KOPT-K1 (cell line): ENCODE measurements at regions not wholly inside any gene's neighbourhood (a gene's known extent, or its start where the extent isn't known, plus 50 kb on each side); places are given as distances from the start of the nearest gene placed in this dataset.
"Not testable (repeated sequence)": the region's sequence is repeated elsewhere in the genome, so short reads cannot be mapped to it uniquely, and the experiment has no call there.

Experiments used
- H3K27ac ChIP-seq: fragments of 200-600 bp; sonication (generic); 2 replicates; pipeline ENCODE4 v1.5.1; 2016; ENCODE audit warnings: antibody characterized with exemption, mild to moderate bottlenecking, low read depth, low read length; ENCODE audit not compliant: poor library complexity, severe bottlenecking
- H3K36me3 ChIP-seq: fragments of 200-600 bp; sonication (generic); 2 replicates; pipeline ENCODE4 v1.5.1; 2017; ENCODE audit warnings: antibody characterized with exemption, mild to moderate bottlenecking, low read length, moderate library complexity; ENCODE audit not compliant: insufficient read depth
- H3K9me3 ChIP-seq: fragments of 200-600 bp; sonication (generic); 2 replicates; pipeline ENCODE4 v1.5.1; 2017; ENCODE audit warnings: antibody characterized with exemption, low read length, mild to moderate bottlenecking; ENCODE audit not compliant: insufficient read depth, poor library complexity, severe bottlenecking

GRCh38 chr1:31505911-31506497, 70.3 kb upstream of the TINAGL1 start:
- peak overlapping the region; percentile 97 for H3K27ac ChIP-seq
- H3K36me3 ChIP-seq, result peaks cover 14% of the 10 kb centered on the region
- H3K9me3 ChIP-seq, result no peaks in the 10 kb centered on the region

- no peaks in the 10 kb centered on the region for H3K9me3 ChIP-seq
- H3K36me3 ChIP-seq, result peaks cover 24% of the 10 kb centered on the region
- H3K27ac ChIP-seq, result peak overlapping the region; percentile 97
Observed at GRCh38 chr1:31507221-31507620, 69.1 kb upstream of the TINAGL1 start.

DNA sequence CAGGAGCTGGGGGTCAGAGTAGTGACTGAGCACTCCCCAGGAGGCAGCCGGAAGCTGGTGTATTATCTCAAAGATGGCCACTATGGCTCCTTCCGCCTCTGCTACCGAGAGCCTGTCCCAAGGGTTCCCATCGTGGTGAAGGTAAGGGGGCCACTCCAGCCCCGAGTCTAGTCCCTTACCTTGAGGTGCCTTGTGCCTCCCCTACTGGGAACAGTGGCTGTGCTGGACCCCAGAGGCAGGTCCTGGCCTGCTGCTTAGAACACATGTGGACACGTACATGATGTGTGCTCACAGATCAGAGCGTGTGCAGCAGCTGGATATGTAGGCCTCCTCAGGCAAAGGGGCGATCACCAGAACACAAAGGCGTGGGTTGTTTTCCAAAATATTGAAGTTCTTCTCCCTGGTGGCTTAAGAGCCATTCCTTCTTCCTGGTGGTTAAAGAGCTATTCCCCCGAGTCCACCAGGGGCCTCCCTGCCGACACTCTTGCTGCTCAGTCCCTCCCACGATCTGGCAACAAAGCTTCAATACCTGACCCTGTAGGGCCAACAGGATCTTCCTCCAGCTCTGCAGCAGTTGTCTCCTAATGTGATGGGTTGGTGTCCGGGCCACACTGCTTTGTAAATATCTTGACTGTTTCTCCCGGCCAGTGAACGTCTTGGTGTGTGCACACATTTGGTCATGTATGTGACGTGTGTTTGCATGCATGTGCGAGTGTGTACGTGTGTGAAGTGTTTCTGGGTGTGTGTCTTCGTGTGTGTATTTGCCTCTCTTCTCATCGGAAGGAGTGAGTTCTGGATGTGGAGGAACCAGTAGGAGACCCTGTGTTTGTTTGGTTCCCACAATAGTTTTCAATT, 68.4 kb upstream of the TINAGL1 start:
- H3K9me3 ChIP-seq, result peaks cover 7% of the 10 kb centered on the region
- H3K27ac ChIP-seq, result peak overlapping the region; percentile 97
- H3K36me3 ChIP-seq, result peaks cover 29% of the 10 kb centered on the region

DNA sequence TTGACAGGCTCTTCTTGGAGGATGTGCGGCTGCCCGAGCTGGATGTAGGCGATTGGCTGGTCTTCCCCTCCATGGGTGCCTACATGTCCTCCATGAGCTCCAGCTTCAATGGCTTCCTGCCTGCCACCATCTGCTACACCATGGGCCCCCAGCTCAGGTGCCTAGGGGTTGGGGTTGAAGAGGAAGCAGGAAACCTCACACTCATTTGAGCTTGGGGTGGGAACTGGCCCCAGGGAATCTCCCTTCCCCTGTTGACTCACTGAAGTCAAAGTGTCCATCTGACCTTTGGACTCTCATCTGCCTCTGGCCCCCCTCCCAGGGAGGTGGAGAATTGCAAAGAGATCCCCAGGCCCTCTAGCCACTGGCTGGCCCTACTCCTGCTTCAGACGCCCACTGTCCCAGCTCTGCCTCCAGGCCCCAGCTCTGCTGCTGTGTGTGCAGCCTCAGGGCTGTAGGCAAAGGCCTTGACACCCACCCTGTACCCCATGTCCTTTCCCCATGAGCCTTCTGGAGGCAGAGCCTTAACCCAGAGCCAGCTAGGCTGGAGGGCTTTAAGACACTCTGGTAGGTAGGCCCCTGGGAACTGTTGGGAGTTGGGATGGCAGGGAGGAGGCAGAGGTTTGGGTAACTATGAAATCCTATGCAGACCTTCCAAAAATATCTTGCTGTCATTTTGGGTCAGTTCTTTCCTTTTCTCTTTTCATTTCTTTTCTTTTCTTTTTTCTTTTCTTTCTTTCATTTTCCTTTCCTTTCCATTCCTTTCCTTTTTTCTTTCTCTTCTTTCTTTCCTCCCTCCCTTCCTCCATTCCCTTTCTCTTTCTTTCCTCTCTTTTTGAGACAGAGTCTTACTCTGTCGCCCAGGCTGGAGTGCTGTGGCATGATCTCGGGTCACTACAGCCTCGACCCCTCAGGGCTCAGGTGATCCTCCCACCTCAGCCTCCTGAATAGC, 66.9 kb upstream of the TINAGL1 start:
- peak overlapping the region; percentile 97 for H3K27ac ChIP-seq
- peaks cover 21% of the 10 kb centered on the region for H3K9me3 ChIP-seq
- H3K36me3 ChIP-seq, result peaks cover 29% of the 10 kb centered on the region

- H3K9me3 ChIP-seq, result peaks cover 23% of the 10 kb centered on the region
- H3K27ac ChIP-seq, result peak overlapping the region; percentile 97
- peaks cover 32% of the 10 kb centered on the region for H3K36me3 ChIP-seq
Observed at GRCh38 chr1:31510304-31510703, 66.0 kb upstream of the TINAGL1 start.

- Histone ChIP-seq H3K9me3 (peaks cover 23% of the 10 kb centered on the region), H3K27ac (no peak overlapping the region), H3K36me3 (peaks cover 34% of the 10 kb centered on the region)
Observed at GRCh38 chr1:31510853-31511789, 65.2 kb upstream of the TINAGL1 start.

DNA sequence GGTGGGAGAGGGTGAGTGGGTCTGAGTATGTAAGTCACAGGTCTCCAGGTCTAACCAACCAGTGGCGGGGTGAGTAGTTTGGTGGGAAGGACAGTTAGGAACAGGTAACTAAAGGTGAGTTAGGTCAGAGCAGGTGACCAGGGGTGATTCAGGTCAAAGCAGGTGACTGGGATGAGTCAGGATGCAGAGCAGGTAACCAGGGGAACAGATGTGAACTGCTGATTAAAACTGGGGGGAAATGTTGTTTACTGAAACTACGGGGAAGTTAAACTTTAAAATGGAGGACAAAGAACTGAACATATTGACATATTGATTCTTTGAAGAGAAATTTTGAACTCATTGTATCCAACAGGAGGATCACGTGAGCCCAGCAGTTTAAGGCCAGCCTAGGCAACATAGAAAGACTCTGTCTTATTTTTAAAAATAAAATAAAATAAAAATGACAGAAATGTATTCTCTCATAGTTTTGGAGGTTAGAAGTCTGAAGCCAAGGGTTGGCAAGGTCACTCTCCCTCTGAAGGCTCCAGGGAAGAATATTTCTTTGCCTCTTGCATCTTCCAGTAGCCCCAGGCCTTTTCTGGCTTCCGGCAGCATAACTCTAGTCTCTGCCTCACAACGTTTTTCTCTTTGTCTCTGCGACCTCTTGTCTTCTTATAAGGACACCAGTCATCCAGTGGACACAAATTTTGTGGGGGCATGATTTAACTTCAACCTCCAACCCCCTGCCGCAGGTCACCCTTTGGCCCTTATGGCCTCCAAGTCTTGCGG, 64.3 kb upstream of the TINAGL1 start:
- peaks cover 39% of the 10 kb centered on the region for H3K36me3 ChIP-seq
- peaks cover 23% of the 10 kb centered on the region for H3K9me3 ChIP-seq
- no peak overlapping the region for H3K27ac ChIP-seq

DNA sequence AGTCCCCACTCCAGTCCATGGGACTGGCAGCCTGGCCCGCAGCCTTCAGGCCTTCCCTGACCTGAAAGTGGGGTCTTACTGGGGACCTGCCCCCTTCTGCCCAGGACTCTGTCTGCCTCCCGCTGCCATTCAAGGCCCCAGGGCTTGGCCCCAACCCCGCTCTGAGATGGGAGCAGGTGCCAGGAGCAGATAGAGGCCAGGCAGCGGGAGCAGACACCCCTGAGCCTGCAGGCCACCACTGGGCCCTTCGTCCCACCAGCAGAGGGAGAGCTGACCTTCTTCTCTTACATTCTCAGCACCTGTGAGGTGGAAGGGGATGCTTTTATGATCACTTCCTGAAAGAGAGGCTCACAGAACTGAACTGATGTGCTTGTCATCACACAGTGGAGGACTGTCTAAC, 62.2 kb upstream of the TINAGL1 start:
- Histone ChIP-seq H3K9me3 (peaks cover 23% of the 10 kb centered on the region), H3K27ac (no peak overlapping the region), H3K36me3 (peaks cover 45% of the 10 kb centered on the region)

GRCh38 chr1:31515056-31515775, 61.1 kb upstream of the TINAGL1 start:
- peaks cover 54% of the 10 kb centered on the region for H3K36me3 ChIP-seq
- H3K9me3 ChIP-seq, result peaks cover 23% of the 10 kb centered on the region
- H3K27ac ChIP-seq, result no peak overlapping the region

- peaks cover 54% of the 10 kb centered on the region for H3K36me3 ChIP-seq
Observed at GRCh38 chr1:31515936-31516335, 60.4 kb upstream of the TINAGL1 start.

DNA sequence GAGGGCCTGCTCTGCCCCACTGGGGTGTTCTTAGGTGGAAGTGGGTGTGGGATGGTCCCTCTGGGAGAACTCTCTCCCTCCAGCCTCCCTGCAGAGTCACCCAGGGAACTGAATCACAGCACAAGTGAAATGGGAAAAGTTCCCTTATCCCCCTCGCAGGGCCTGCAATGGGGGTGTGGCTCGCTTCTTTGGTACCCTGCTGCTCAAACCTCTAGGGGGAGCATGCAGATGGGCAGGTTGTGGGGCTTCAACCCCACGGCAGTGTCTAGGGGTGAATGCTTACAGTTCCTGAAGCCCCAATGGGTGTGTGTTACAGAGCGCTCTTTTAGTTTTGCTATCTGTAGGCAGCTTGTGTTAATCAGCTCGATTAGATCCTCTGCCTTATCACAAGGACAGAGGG, 59.0 kb upstream of the TINAGL1 start:
- no peak overlapping the region for H3K27ac ChIP-seq
- peaks cover 22% of the 10 kb centered on the region for H3K9me3 ChIP-seq
- peaks cover 53% of the 10 kb centered on the region for H3K36me3 ChIP-seq

More at GRCh38 chr1:31515936-31516335, 60.4 kb upstream of the TINAGL1 start:
- Histone ChIP-seq H3K27ac (no peak overlapping the region), H3K9me3 (peaks cover 23% of the 10 kb centered on the region)

GRCh38 chr1:31517986-31518385, 58.3 kb upstream of the TINAGL1 start:
- H3K27ac ChIP-seq, result not testable (repeated sequence)
- Histone ChIP-seq H3K36me3 (peaks cover 56% of the 10 kb centered on the region), H3K9me3 (peaks cover 15% of the 10 kb centered on the region)
